ENCODE measurements at regions not wholly inside any gene's neighbourhood (a gene's known extent, or its start where the extent isn't known, plus 50 kb on each side); places are given as distances from the start of the nearest gene placed in this dataset.

- DNase-seq, result peak; percentile 75
- Histone ChIP-seq H3K79me1 (ENCODE audit: insufficient read depth, low read depth, low read length, poor library complexity, severe bottlenecking) (no peaks in the 10 kb centered on the region), H3K18ac (ENCODE audit: insufficient read length, low read depth, low read length) (no peak overlapping the region), H3K23me2 (ENCODE audit: insufficient read length, low read depth, low read length, poor library complexity, severe bottlenecking) (peaks cover 11% of the 10 kb centered on the region), H3K4ac (ENCODE audit: low read depth, low read length) (no peak overlapping the region), H3K9me3 (ENCODE audit: control insufficient read depth, low read depth, low read length) (no peaks in the 10 kb centered on the region), H4K20me1 (ENCODE audit: control insufficient read depth, insufficient read depth, insufficient read length) (no peaks in the 10 kb centered on the region), H2BK20ac (ENCODE audit: low read depth, low read length, poor library complexity, severe bottlenecking) (no peak overlapping the region), H3K56ac (ENCODE audit: insufficient read length, low read depth, low read length) (no peak overlapping the region), H4K5ac (ENCODE audit: insufficient read length, low read depth, low read length) (no peak overlapping the region), H3K27ac (ENCODE audit: insufficient read length, low read depth, low read length) (no peak overlapping the region), H4K91ac (ENCODE audit: insufficient read length, low read depth, low read length) (no peak overlapping the region), H2BK120ac (ENCODE audit: low read depth, low read length, poor library complexity, severe bottlenecking) (no peak overlapping the region), H2BK15ac (ENCODE audit: low read depth, low read length) (no peak overlapping the region), H3K4me2 (ENCODE audit: insufficient read depth, insufficient read length, low read length) (peak overlapping the region; percentile 87), H3K4me1 (ENCODE audit: insufficient read depth, low read length) (peaks cover 4% of the 10 kb centered on the region; the same call in 1 of the 2 replicates), H2AFZ (ENCODE audit: low read length) (peak overlapping the region; percentile 79), H3T11ph (ENCODE audit: low read length) (no peak overlapping the region), H3K23ac (ENCODE audit: insufficient read length, low read depth, low read length) (no peak overlapping the region), H3K79me2 (ENCODE audit: insufficient read depth, low read length) (no peaks in the 10 kb centered on the region), H2BK12ac (ENCODE audit: insufficient read length, low read depth, low read length) (no peak overlapping the region), H3K27me3 (ENCODE audit: insufficient read depth, low read length) (no peaks in the 10 kb centered on the region), H2AK5ac (ENCODE audit: insufficient read length, low read length) (no peak overlapping the region), H3K9ac (ENCODE audit: extremely low read depth, insufficient read length, low read length) (no peak overlapping the region), H4K8ac (replicated peaks; ENCODE audit: insufficient read length, low read depth, low read length) (no peak overlapping the region), H3K14ac (ENCODE audit: insufficient read depth, low read length) (peak overlapping the region; percentile 71), H2BK5ac (ENCODE audit: insufficient read length, low read length) (no peak overlapping the region)
- Mint-ChIP-seq H3K36me3 (ENCODE audit: insufficient read depth in 1 of 3, low read depth in 3 of 3) (no peaks in the 10 kb centered on the region), H3K27me3 (ENCODE audit: low read depth) (peaks cover 27% of the 10 kb centered on the region), H3K4me3 (peak overlapping the region; percentile 71 to 89), H3K4me1 (peaks cover 54 to 61% of the 10 kb centered on the region in 2 experiments), H3K27ac (peak overlapping the region; percentile 15 to 83 (median 77); a peak in 4 of 7 replicates), H3K9me3 (no peaks in the 10 kb centered on the region)
- no CpG with 5 or more reads among the region's 56 CpGs for WGBS (ENCODE audit: extremely low coverage, insufficient read length, low lambda C conversion rate)
- TF ChIP-seq CTCF (conservative IDR thresholded peaks at IDR 0.05), result no peak; the same call in 2 of the 3 replicates
Observed at GRCh38 chr13:94968040-94968756, 255.9 kb upstream of the SOX21 start.

Data from H9 (cell line).